ENCODE measurements at regions not wholly inside any gene's neighbourhood (a gene's known extent, or its start where the extent isn't known, plus 50 kb on each side); places are given as distances from the start of the nearest gene placed in this dataset.

DNA sequence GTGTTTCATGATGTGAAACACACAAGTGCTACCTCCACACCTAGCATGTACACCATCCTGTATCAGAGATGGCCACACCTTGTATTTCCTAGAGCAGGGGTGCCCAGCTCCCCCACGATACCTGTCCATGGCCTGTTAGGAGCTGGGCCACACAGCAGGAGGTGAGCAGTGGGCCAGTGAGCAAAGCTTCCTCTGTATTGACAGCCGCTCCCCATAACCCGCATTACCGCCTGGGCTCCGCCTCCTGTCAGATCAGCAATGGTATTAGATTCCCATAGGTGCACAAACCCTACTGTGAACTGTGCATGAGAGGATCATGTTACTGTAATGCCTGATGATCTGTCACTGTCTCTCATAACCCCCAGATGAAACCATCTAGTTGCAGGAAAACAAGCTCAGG, 145.6 kb upstream of the RNF32 start:
- TF ChIP-seq, protein P1, sequence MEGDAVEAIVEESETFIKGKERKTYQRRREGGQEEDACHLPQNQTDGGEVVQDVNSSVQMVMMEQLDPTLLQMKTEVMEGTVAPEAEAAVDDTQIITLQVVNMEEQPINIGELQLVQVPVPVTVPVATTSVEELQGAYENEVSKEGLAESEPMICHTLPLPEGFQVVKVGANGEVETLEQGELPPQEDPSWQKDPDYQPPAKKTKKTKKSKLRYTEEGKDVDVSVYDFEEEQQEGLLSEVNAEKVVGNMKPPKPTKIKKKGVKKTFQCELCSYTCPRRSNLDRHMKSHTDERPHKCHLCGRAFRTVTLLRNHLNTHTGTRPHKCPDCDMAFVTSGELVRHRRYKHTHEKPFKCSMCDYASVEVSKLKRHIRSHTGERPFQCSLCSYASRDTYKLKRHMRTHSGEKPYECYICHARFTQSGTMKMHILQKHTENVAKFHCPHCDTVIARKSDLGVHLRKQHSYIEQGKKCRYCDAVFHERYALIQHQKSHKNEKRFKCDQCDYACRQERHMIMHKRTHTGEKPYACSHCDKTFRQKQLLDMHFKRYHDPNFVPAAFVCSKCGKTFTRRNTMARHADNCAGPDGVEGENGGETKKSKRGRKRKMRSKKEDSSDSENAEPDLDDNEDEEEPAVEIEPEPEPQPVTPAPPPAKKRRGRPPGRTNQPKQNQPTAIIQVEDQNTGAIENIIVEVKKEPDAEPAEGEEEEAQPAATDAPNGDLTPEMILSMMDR (IDR thresholded peaks at IDR 0.05): no peak
- TF ChIP-seq EP300 (IDR thresholded peaks at IDR 0.05) (no peak), POLR2A (IDR thresholded peaks at IDR 0.05) (no peak)

Data from suprapubic skin (tissue), 3 donors.